UCSD-AML1 (cell line): ENCODE measurements at regions not wholly inside any gene's neighbourhood (a gene's known extent, or its start where the extent isn't known, plus 50 kb on each side); places are given as distances from the start of the nearest gene placed in this dataset.
"Not testable (repeated sequence)": the region's sequence is repeated elsewhere in the genome, so short reads cannot be mapped to it uniquely, and the experiment has no call there.

Experiments
- DNase-seq: peaks from one replicate; lab custom pipeline; 2025; ENCODE audit not compliant: unreplicated experiment; lab: John Stamatoyannopoulos, UW

DNA sequence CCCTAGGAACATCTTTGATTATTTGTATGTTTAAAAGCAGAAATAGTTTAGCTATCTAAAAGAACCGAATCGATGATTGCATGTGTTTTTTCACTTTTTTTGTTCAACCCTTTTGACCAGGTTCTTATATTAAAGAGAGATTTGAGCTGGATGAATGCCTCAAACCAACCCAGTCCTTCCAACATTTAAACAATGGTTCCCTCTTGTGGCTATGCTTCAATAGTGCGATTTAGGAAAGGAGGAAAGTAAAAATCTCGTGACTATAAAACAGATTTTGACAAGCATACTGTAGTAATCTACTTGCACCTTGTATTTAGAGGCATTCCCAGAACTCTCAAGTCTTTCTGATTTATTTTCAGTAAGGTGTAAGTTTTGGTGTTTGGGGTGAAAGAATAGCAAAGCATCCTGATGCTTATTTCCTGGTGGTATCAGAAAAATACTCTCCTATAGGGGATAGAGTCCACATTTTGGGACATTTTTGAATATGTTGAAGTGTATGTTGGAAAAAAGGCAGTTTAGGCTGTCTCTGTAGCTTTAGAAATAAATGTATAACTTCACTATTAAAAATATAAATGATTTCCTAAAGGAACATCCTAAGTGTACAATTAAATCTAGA, 159.6 kb upstream of the KCNH8 start:
- DNase-seq = no peak

GRCh38 chr3:18987862-18988447, 160.4 kb upstream of the KCNH8 start:
- DNase-seq = no peak

- DNase-seq = no peak
Observed at GRCh38 chr3:18987070-18987469, 161.2 kb upstream of the KCNH8 start.

- no peak for DNase-seq
Observed at GRCh38 chr3:18982920-18983319, 165.4 kb upstream of the KCNH8 start.

DNA sequence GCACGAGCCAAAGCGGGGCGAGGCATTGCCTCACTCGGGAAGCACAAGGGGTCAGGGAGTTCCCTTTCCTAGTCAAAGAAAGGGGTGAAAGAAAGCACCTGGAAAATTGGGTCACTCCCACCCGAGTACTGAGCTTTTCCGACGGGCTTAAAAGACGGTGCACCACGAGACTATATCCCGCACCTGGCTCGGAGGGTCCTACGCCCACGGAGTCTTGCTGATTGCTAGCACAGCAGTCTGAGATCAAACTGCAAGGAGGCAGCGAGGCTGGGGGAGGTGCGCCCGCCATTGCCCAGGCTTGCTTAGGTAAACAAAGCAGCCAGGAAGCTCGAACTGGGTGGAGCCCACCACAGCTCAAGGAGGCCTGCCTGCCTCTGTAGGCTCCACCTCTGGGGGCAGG, 172.2 kb upstream of the KCNH8 start:
- DNase-seq = not testable (repeated sequence)

DNA sequence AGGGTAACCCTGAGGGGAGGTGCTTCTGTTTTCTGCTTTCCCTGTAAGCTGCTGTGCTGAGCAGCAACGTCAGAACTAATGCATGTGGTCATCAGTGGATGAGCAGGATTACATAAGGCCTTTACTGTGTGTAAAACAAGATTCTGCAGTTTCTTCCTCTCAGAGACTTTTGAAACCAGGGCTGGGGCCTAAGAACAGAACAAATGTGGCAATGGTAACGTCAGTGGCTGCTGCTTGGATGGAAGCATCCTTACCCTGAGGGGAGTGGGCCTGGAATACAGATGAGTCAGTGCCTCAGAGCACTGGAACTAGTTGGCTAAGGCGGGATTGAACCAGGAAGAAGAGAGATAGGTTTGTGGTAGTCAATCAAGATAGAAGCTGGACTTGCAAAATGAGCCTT, 180.2 kb upstream of the KCNH8 start:
- DNase-seq = no peak

- no peak for DNase-seq
Observed at GRCh38 chr3:18965781-18966180, 182.5 kb upstream of the KCNH8 start.

DNA sequence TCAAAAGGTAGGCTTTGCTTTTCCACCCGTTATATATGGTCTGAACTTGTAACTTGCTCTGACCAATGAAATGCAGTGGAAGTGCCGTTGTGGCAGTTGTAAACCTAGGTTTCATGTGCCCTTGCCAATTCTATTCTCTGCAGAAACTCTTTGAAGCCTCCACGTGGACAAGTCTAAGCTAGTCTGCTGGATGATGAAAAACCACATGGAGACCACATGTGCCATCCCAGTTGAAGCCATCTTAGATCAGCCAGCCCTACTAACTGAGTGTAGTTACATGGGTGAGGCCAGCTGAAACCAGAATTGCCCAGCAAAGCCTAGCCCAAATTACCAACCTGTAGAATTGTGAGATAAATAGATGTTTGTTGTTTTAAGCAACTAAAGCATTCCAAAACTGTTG, 183.7 kb upstream of the KCNH8 start:
- no peak for DNase-seq

GRCh38 chr3:18951333-18951732, 197.0 kb upstream of the KCNH8 start:
- DNase-seq = no peak

- peak; percentile 13 for DNase-seq
Observed at GRCh38 chr3:18946524-18946923, 201.8 kb upstream of the KCNH8 start.

GRCh38 chr3:18937574-18937973, 210.7 kb upstream of the KCNH8 start:
- no peak for DNase-seq

- DNase-seq = no peak
Observed at GRCh38 chr3:18919158-18919557, 229.2 kb upstream of the KCNH8 start.

GRCh38 chr3:18917923-18918322, 230.4 kb upstream of the KCNH8 start:
- no peak for DNase-seq

DNA sequence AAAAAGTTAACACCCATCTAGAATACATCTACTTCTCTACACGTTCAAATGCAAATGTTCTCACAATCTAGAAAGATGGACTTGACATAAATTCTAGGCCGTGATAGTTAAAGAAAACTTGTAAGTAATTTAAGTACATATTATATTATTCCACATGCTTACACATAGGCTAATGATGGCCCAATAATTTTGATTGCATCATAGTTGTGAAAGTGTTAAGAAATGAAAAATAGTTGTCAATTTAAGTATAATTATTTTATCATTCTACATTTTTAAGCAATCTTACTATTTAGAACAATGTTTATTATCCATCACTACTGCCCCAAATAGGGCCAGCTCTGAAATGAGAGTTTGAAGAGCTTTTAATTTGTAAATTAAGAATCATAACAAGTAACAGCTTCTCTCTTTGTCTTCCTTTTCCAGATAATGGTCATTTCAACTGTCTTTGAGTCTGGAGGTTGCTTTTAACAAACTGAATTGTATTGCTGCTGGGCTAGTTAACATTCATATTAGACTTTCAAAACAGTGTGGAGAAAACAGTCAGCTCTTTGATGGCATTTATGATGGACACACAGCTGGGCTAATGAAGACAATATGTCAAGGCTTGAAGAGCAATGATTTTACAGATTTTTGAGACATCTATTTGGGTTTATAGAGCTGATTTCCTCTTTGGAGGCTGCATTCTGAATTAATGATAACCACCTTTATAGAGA, 246.1 kb upstream of the KCNH8 start:
- no peak for DNase-seq

- DNase-seq = no peak
Observed at GRCh38 chr3:18901571-18901970, 246.7 kb upstream of the KCNH8 start.

DNA sequence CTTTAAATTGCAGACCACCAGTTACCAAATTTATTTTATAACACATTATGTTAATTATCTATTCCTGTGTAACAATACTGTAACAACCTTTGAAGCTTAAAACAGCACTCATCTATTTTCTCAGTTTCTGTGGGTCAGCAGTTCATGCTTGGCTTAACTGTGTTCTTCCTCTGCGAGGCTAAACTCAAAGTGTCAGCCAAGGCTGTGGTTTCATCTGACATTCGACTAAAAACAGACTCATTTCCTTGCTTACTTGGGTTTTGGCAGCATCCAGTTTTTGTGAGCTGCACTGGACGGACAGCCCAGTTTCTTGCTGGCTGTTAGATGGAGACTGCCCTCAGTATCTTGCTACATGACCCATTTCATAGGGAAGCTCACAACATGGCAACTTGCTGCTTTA, 247.3 kb upstream of the KCNH8 start:
- no peak for DNase-seq

GRCh38 chr3:18898911-18899310, 249.4 kb upstream of the KCNH8 start:
- DNase-seq = no peak

DNA sequence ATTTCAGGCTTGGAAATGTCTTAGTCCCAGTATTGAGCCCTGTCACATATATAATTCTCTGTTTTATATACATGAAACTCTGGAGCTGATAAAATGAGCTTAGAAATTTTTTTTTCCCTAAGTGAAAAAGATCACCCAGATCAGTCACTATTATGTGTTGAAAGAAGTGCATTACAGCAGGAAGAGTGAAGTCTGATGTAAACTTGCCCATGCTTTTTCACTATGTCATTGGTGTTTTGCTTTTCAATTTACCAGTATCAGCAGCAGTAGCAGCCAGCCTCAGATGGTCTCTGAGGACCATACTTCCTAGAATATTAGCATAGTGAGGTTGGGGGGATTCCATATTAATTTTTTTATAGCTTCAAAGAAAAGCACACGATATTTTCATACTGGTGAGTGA, 255.6 kb upstream of the KCNH8 start:
- no peak for DNase-seq

- DNase-seq = no peak
Observed at GRCh38 chr3:18892047-18892446, 256.3 kb upstream of the KCNH8 start.

DNA sequence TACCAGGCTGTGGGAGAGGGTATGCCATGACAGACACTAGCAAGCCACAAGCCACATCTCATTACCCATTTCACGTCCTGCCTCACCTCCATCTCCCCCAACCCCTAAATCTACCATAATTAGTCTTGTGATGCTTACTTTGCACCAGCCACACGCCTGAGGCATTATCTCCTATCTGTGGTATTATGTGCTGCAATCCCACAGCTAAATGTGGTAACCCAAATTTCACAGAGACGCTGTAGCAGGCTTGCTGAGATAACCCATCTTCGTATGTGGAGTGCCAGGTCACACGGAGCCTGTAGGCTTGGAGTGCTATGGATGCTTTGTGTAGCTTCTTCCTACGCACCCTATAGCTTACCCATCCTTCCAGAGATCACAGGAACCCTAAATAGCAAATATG, 256.7 kb upstream of the KCNH8 start:
- DNase-seq = no peak

- no peak for DNase-seq
Observed at GRCh38 chr3:18890449-18890848, 257.9 kb upstream of the KCNH8 start.

- no peak for DNase-seq
Observed at GRCh38 chr3:18888819-18889218, 259.5 kb upstream of the KCNH8 start.

DNA sequence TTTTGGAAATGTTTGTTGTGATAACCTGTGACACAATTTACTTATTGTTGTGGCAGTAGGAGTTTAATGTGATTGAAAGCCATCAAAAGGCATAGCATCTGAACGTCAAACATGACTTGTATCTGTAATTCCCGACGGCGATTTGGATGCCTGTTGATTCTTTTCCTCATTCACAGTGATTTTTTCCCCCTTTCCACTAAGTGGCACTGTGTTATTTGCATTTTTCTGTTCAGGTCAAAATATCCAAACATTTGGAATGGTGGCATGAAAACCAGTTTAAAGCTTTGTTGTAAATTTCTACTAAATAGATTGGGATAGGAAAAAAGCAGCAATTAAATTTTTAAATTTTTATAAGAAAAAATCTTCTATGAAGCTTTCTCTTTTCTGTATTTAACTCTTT, 259.9 kb upstream of the KCNH8 start:
- DNase-seq = no peak
